Suprapubic skin (tissue), 4 donors: ENCODE measurements at regions not wholly inside any gene's neighbourhood (a gene's known extent, or its start where the extent isn't known, plus 50 kb on each side); places are given as distances from the start of the nearest gene placed in this dataset.

Experiments used
- DNase-seq, 2 donors: peaks; one replicate each; pipeline ENCODE4 v3.0.0-alpha.2; 2019; ENCODE audit warnings: low spot score in 2 of 2
- H3K27ac ChIP-seq: fragments of 200-600 bp; sonication (generic); one replicate; pipeline ENCODE4 v1.5.1; 2019
- H3K27me3 ChIP-seq: fragments of 200-600 bp; sonication (generic); one replicate; pipeline ENCODE4 v1.5.1; 2019
- H3K36me3 ChIP-seq: fragments of 200-600 bp; sonication (generic); one replicate; pipeline ENCODE4 v1.5.1; 2019
- H3K4me1 ChIP-seq: fragments of 200-600 bp; sonication (generic); one replicate; pipeline ENCODE4 v1.5.1; 2019
- H3K4me3 ChIP-seq: fragments of 200-600 bp; sonication (generic); one replicate; pipeline ENCODE4 v1.5.1; 2019; ENCODE audit warnings: mild to moderate bottlenecking
- H3K9me3 ChIP-seq: fragments of 200-600 bp; sonication (generic); one replicate; pipeline ENCODE4 v1.5.1; 2019
- CTCF ChIP-seq, 2 donors: fragments of 200-600 bp in 1 of 2; fragments of 450-650 bp in 1 of 2; sonication (generic) in 1 of 2; IDR thresholded peaks; one replicate each; pipeline ENCODE4 v1.5.1; 2016 to 2019; ENCODE audit warnings: antibody characterized with exemption in 2 of 2, mild to moderate bottlenecking in 1 of 2, moderate library complexity in 1 of 2
- EP300 ChIP-seq: sonication (generic); formaldehyde crosslinking; IDR thresholded peaks from one replicate; pipeline ENCODE4 v1.6.1; 2017; ENCODE audit warnings: antibody characterized with exemption
- POLR2A ChIP-seq, 2 donors: fragments of 450-650 bp; IDR thresholded peaks; one replicate each; pipeline ENCODE4 v1.6.1; 2017; ENCODE audit warnings: antibody characterized with exemption in 2 of 2, mild to moderate bottlenecking in 2 of 2, moderate library complexity in 2 of 2
- POLR2AphosphoS5 ChIP-seq, 3 donors: sonication (generic); formaldehyde crosslinking; IDR thresholded peaks; one replicate each; pipeline ENCODE4 v1.6.1; 2017; ENCODE audit warnings: antibody characterized with exemption in 3 of 3
- WGBS: methylation state at CpG from one replicate; pipeline ENCODE4 v1.1.5; 2018; 5-methylcytosine and 5-hydroxymethylcytosine counted together

- TF ChIP-seq POLR2A (IDR thresholded peaks at IDR 0.05) (no peak), EP300 (no peak)
- H3K4me1 ChIP-seq = no peaks in the 10 kb centered on the region
Observed at GRCh38 chr5:51484326-51484725, 101.1 kb downstream of the ISL1 start.

GRCh38 chr5:51486158-51486557, 102.9 kb downstream of the ISL1 start:
- Histone ChIP-seq H3K4me1 (no peaks in the 10 kb centered on the region), H3K4me3 (no peak overlapping the region), H3K36me3 (no peaks in the 10 kb centered on the region), H3K27ac (no peak overlapping the region), H3K27me3 (no peaks in the 10 kb centered on the region), H3K9me3 (no peaks in the 10 kb centered on the region)
- DNase-seq = no peak
- WGBS = 93% methylated on average over 1 of the region's 1 CpG
- TF ChIP-seq CTCF (IDR thresholded peaks at IDR 0.05) (no peak), POLR2AphosphoS5 (IDR thresholded peaks at IDR 0.05) (no peak), POLR2A (IDR thresholded peaks at IDR 0.05) (no peak), EP300 (no peak)

More at GRCh38 chr5:51484326-51484725, 101.1 kb downstream of the ISL1 start:
- DNase-seq = no peak
- Histone ChIP-seq H3K4me3 (no peak overlapping the region), H3K9me3 (no peaks in the 10 kb centered on the region), H3K27me3 (no peaks in the 10 kb centered on the region), H3K27ac (no peak overlapping the region), H3K36me3 (no peaks in the 10 kb centered on the region)

- TF ChIP-seq EP300 (no peak), POLR2A (IDR thresholded peaks at IDR 0.05) (no peak), POLR2AphosphoS5 (IDR thresholded peaks at IDR 0.05) (no peak), CTCF (IDR thresholded peaks at IDR 0.05) (no peak)
- H3K36me3 ChIP-seq = no peaks in the 10 kb centered on the region
- no peak overlapping the region for H3K27ac ChIP-seq
- H3K9me3 ChIP-seq = no peaks in the 10 kb centered on the region
- H3K27me3 ChIP-seq = no peaks in the 10 kb centered on the region
- H3K4me1 ChIP-seq = no peaks in the 10 kb centered on the region
- WGBS = 20% methylated on average over 5 of the region's 5 CpGs
- DNase-seq = no peak
- no peak overlapping the region for H3K4me3 ChIP-seq
Observed at GRCh38 chr5:51487952-51488351, 104.7 kb downstream of the ISL1 start.

GRCh38 chr5:51488803-51489642, 105.8 kb downstream of the ISL1 start:
- H3K27ac ChIP-seq = no peak overlapping the region
- H3K36me3 ChIP-seq = no peaks in the 10 kb centered on the region
- DNase-seq = no peak
- WGBS = 68% methylated on average over 3 of the region's 3 CpGs
- no peaks in the 10 kb centered on the region for H3K27me3 ChIP-seq
- H3K9me3 ChIP-seq = no peaks in the 10 kb centered on the region
- H3K4me1 ChIP-seq = no peaks in the 10 kb centered on the region
- H3K4me3 ChIP-seq = no peak overlapping the region
- TF ChIP-seq EP300 (no peak), CTCF (IDR thresholded peaks at IDR 0.05) (no peak), POLR2A (IDR thresholded peaks at IDR 0.05) (no peak), POLR2AphosphoS5 (IDR thresholded peaks at IDR 0.05) (no peak)

- Histone ChIP-seq H3K27me3 (no peaks in the 10 kb centered on the region), H3K36me3 (no peaks in the 10 kb centered on the region), H3K4me3 (no peak overlapping the region), H3K9me3 (no peaks in the 10 kb centered on the region), H3K27ac (no peak overlapping the region), H3K4me1 (no peaks in the 10 kb centered on the region)
- 95% methylated on average over 12 of the region's 12 CpGs for WGBS
- TF ChIP-seq POLR2AphosphoS5 (IDR thresholded peaks at IDR 0.05) = no peak
- no peak for TF ChIP-seq CTCF (IDR thresholded peaks at IDR 0.05)
- TF ChIP-seq EP300 = no peak
- TF ChIP-seq POLR2A (IDR thresholded peaks at IDR 0.05) = no peak
- DNase-seq = no peak
Observed at GRCh38 chr5:51494821-51495220, 111.6 kb downstream of the ISL1 start.
